Ascending aorta (tissue), 2 donors: ENCODE measurements at regions not wholly inside any gene's neighbourhood (a gene's known extent, or its start where the extent isn't known, plus 50 kb on each side); places are given as distances from the start of the nearest gene placed in this dataset.

Source experiments
- DNase-seq, 2 donors: peaks; one replicate each; pipeline ENCODE4 v3.0.0-alpha.2; 2019; ENCODE audit warnings: low spot score in 2 of 2
- H3K27ac ChIP-seq, 2 donors: fragments of 200-600 bp; sonication (generic); one replicate each; pipeline ENCODE4 v1.5.1; 2016 to 2017; ENCODE audit warnings: mild to moderate bottlenecking in 1 of 2
- H3K27me3 ChIP-seq: fragments of 200-600 bp; sonication (generic); one replicate; pipeline ENCODE4 v1.5.1; 2017
- H3K36me3 ChIP-seq, 2 donors: fragments of 200-600 bp; sonication (generic); one replicate each; pipeline ENCODE4 v1.5.1; 2016
- H3K4me1 ChIP-seq, 2 donors: fragments of 200-600 bp; sonication (generic); one replicate each; pipeline ENCODE4 v1.5.1; 2016 to 2017; ENCODE audit warnings: mild to moderate bottlenecking in 1 of 2
- H3K4me3 ChIP-seq, 2 donors: fragments of 200-600 bp; sonication (generic); one replicate each; pipeline ENCODE4 v1.5.1; 2016 to 2017; ENCODE audit warnings: mild to moderate bottlenecking in 1 of 2
- H3K9me3 ChIP-seq, 2 donors: fragments of 200-600 bp; sonication (generic); one replicate each; pipeline ENCODE4 v1.5.1; 2016
- intact Hi-C: fragments of 100-400 bp; cut with DNase I; formaldehyde crosslinking; loops from one replicate; pipeline ENCODE4 v1.15.1; 2023
- TF ChIP-seq, protein P1 (sequence below), 3 experiments: fragments of 200-600 bp in 2 of 3; fragments of 450-650 bp in 1 of 3; sonication (generic) in 2 of 3; IDR thresholded peaks; one replicate each; pipeline ENCODE4 v1.5.1; 2016 to 2019; ENCODE audit warnings: antibody characterized with exemption in 3 of 3, mild to moderate bottlenecking in 1 of 3, moderate library complexity in 1 of 3

DNA sequence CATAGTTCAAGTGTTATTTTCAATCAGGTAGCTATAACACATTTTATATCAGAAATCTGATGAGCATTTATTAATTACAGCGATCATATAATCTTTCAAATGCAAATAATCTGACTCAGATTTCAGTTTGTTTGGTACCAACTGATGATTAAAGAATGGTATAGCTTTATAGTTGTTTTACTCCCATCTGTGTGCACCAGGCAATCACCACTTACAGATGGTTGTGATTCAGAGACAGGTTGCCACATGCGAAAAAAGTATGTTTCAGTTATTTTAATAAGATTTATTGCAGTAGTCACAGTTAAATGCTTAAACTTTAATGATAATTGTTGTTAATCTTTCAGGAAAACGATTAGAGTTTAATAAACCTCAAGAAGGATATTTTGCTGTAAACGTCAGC lies 155.1 kb upstream of the ARRDC3 start:
- no peak for DNase-seq
- Histone ChIP-seq H3K36me3 (no peaks in the 10 kb centered on the region), H3K27ac (no peak overlapping the region), H3K27me3 (no peaks in the 10 kb centered on the region), H3K4me1 (no peaks in the 10 kb centered on the region), H3K4me3 (no peak overlapping the region), H3K9me3 (no peaks in the 10 kb centered on the region)
- intact Hi-C loops = no loop called here
- TF ChIP-seq, protein P1, sequence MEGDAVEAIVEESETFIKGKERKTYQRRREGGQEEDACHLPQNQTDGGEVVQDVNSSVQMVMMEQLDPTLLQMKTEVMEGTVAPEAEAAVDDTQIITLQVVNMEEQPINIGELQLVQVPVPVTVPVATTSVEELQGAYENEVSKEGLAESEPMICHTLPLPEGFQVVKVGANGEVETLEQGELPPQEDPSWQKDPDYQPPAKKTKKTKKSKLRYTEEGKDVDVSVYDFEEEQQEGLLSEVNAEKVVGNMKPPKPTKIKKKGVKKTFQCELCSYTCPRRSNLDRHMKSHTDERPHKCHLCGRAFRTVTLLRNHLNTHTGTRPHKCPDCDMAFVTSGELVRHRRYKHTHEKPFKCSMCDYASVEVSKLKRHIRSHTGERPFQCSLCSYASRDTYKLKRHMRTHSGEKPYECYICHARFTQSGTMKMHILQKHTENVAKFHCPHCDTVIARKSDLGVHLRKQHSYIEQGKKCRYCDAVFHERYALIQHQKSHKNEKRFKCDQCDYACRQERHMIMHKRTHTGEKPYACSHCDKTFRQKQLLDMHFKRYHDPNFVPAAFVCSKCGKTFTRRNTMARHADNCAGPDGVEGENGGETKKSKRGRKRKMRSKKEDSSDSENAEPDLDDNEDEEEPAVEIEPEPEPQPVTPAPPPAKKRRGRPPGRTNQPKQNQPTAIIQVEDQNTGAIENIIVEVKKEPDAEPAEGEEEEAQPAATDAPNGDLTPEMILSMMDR (IDR thresholded peaks at IDR 0.05) = no peak

- H3K4me1 ChIP-seq = no peaks in the 10 kb centered on the region
- H3K27me3 ChIP-seq = no peaks in the 10 kb centered on the region
- no peak overlapping the region for H3K27ac ChIP-seq
- TF ChIP-seq, protein P1 (IDR thresholded peaks at IDR 0.05) = no peak
- intact Hi-C loops = no loop called here
- no peaks in the 10 kb centered on the region for H3K9me3 ChIP-seq
- DNase-seq = no peak
- H3K4me3 ChIP-seq = no peak overlapping the region
- H3K36me3 ChIP-seq = no peaks in the 10 kb centered on the region
These were observed 152.4 kb upstream of the ARRDC3 start for GRCh38 chr5:91535499-91535898.

GRCh38 chr5:91534332-91534731 lies 151.2 kb upstream of the ARRDC3 start:
- no peak overlapping the region for H3K27ac ChIP-seq
- H3K4me1 ChIP-seq = no peaks in the 10 kb centered on the region
- TF ChIP-seq, protein P1 (IDR thresholded peaks at IDR 0.05) = no peak
- H3K36me3 ChIP-seq = no peaks in the 10 kb centered on the region
- intact Hi-C loops = no loop called here
- H3K27me3 ChIP-seq = no peaks in the 10 kb centered on the region
- no peaks in the 10 kb centered on the region for H3K9me3 ChIP-seq
- no peak overlapping the region for H3K4me3 ChIP-seq
- no peak for DNase-seq

DNA sequence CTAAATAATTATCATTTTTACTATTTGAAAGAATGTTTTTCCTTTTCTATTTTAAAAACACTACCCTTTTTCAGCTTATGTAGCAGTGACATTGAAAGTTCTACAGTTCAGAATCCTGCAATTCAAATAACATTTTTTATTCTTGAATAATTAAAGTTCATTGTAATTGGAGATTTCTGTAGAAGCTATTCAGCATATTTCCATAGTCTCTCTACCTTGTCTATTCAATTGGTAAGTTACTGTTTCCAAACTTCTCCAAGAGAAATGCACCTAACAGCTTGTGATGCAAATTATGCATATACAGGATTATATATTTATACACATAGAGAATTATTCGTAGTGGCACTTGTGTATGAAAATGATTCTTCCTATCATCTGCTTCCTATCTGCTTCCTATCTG lies 149.7 kb upstream of the ARRDC3 start:
- no peaks in the 10 kb centered on the region for H3K9me3 ChIP-seq
- intact Hi-C loops = no loop called here
- H3K27me3 ChIP-seq = no peaks in the 10 kb centered on the region
- TF ChIP-seq, protein P1 (IDR thresholded peaks at IDR 0.05) = no peak
- H3K4me3 ChIP-seq = no peak overlapping the region
- H3K27ac ChIP-seq = no peak overlapping the region
- no peaks in the 10 kb centered on the region for H3K4me1 ChIP-seq
- no peak for DNase-seq
- no peaks in the 10 kb centered on the region for H3K36me3 ChIP-seq

DNA sequence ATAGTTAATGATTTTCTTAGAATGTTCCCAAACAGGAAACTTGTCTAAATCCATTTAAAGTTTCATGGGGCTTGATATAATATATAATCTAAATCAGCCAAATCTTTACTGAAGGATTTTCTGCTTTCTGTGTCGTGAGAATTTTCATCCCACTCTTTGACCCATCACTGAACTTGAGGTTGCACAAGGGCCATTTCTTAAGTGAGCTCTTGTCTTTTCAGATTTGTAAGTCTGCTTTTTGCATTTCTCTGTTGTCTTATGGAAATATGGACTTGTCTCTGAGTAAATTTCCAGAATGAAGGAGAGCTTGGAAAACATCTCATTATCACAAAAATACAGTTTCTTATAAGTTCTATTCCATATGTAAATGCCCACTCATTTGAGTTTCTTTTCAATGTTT lies 149.2 kb upstream of the ARRDC3 start:
- H3K4me3 ChIP-seq = no peak overlapping the region
- H3K27ac ChIP-seq = no peak overlapping the region
- TF ChIP-seq, protein P1 (IDR thresholded peaks at IDR 0.05) = no peak
- H3K36me3 ChIP-seq = no peaks in the 10 kb centered on the region
- H3K9me3 ChIP-seq = no peaks in the 10 kb centered on the region
- intact Hi-C loops = no loop called here
- DNase-seq = no peak
- H3K4me1 ChIP-seq = no peaks in the 10 kb centered on the region
- H3K27me3 ChIP-seq = no peaks in the 10 kb centered on the region

- Histone ChIP-seq H3K27ac (no peak overlapping the region), H3K27me3 (no peaks in the 10 kb centered on the region), H3K9me3 (no peaks in the 10 kb centered on the region), H3K4me3 (no peak overlapping the region), H3K4me1 (no peaks in the 10 kb centered on the region), H3K36me3 (no peaks in the 10 kb centered on the region)
- intact Hi-C loops = no loop called here
- TF ChIP-seq, protein P1 (IDR thresholded peaks at IDR 0.05) = no peak
- no peak for DNase-seq
These were observed 145.7 kb upstream of the ARRDC3 start for GRCh38 chr5:91528831-91529230.
